ENCODE measurements at regions not wholly inside any gene's neighbourhood (a gene's known extent, or its start where the extent isn't known, plus 50 kb on each side); places are given as distances from the start of the nearest gene placed in this dataset.

GRCh38 chr18:7360606-7361170 lies 129.8 kb downstream of the LRRC30 start:
- Histone ChIP-seq H3K4ac (ENCODE audit: low read depth, low read length) (no peak overlapping the region), H2AFZ (ENCODE audit: insufficient read depth, low read length, poor library complexity) (no peak overlapping the region), H3K36me3 (ENCODE audit: control insufficient read depth in 1 of 2, insufficient read depth in 2 of 2, low read length in 2 of 2) (no peaks in the 10 kb centered on the region), H4K91ac (ENCODE audit: low read depth, low read length) (no peak overlapping the region), H4K8ac (ENCODE audit: low read depth, low read length) (no peak overlapping the region), H3K14ac (ENCODE audit: low read length) (no peak overlapping the region), H3K4me2 (ENCODE audit: low read length) (no peak overlapping the region), H3K27me3 (ENCODE audit: insufficient read depth, low read length) (no peaks in the 10 kb centered on the region), H4K12ac (ENCODE audit: low read depth, low read length) (no peak overlapping the region), H3K79me2 (ENCODE audit: control insufficient read depth, insufficient read depth, low read length, poor library complexity) (no peaks in the 10 kb centered on the region), H3K4me3 (ENCODE audit: low read depth, low read length) (no peak overlapping the region), H2BK120ac (ENCODE audit: insufficient read depth, low read length, poor library complexity) (no peak overlapping the region), H2BK5ac (ENCODE audit: low read depth, low read length, poor library complexity) (no peak overlapping the region), H3K9me3 (ENCODE audit: insufficient read depth, low read depth, low read length) (peaks cover 5% of the 10 kb centered on the region), H3K79me1 (ENCODE audit: low read length) (no peaks in the 10 kb centered on the region), H2AK5ac (ENCODE audit: low read length) (no peak overlapping the region), H3K23ac (ENCODE audit: low read length) (no peak overlapping the region), H3K27ac (ENCODE audit: low read depth, low read length) (no peak overlapping the region), H2BK12ac (ENCODE audit: low read length) (no peak overlapping the region), H3K18ac (ENCODE audit: low read length) (no peak overlapping the region), H3K4me1 (ENCODE audit: control insufficient read depth in 1 of 2, insufficient read depth in 2 of 2, low read length in 2 of 2) (no peaks in the 10 kb centered on the region), H3K9ac (ENCODE audit: low read length) (no peak overlapping the region)
- no peak for DNase-seq
- WGBS (ENCODE audit: extremely low coverage, insufficient coverage, insufficient read length), result no CpG with 5 or more reads among the region's 23 CpGs

GRCh38 chr18:7363338-7363737 lies 132.4 kb downstream of the LRRC30 start:
- Histone ChIP-seq H3K9ac (ENCODE audit: low read length) (no peak overlapping the region), H2AFZ (ENCODE audit: insufficient read depth, low read length, poor library complexity) (no peak overlapping the region), H2BK5ac (ENCODE audit: low read depth, low read length, poor library complexity) (no peak overlapping the region), H2BK12ac (ENCODE audit: low read length) (no peak overlapping the region), H3K79me1 (ENCODE audit: low read length) (no peaks in the 10 kb centered on the region), H2BK120ac (ENCODE audit: insufficient read depth, low read length, poor library complexity) (no peak overlapping the region), H3K23ac (ENCODE audit: low read length) (no peak overlapping the region), H3K4me2 (ENCODE audit: low read length) (no peak overlapping the region), H3K9me3 (ENCODE audit: insufficient read depth, low read depth, low read length) (peaks cover 5% of the 10 kb centered on the region), H4K8ac (ENCODE audit: low read depth, low read length) (no peak overlapping the region), H3K4me3 (ENCODE audit: low read depth, low read length) (no peak overlapping the region), H3K14ac (ENCODE audit: low read length) (no peak overlapping the region), H4K91ac (ENCODE audit: low read depth, low read length) (no peak overlapping the region), H3K36me3 (ENCODE audit: control insufficient read depth in 1 of 2, insufficient read depth in 2 of 2, low read length in 2 of 2) (no peaks in the 10 kb centered on the region), H3K4ac (ENCODE audit: low read depth, low read length) (no peak overlapping the region), H2AK5ac (ENCODE audit: low read length) (no peak overlapping the region), H3K27ac (ENCODE audit: low read depth, low read length) (no peak overlapping the region), H3K27me3 (ENCODE audit: insufficient read depth, low read length) (no peaks in the 10 kb centered on the region), H3K18ac (ENCODE audit: low read length) (no peak overlapping the region), H3K79me2 (ENCODE audit: control insufficient read depth, insufficient read depth, low read length, poor library complexity) (no peaks in the 10 kb centered on the region), H4K12ac (ENCODE audit: low read depth, low read length) (no peak overlapping the region), H3K4me1 (ENCODE audit: control insufficient read depth in 1 of 2, insufficient read depth in 2 of 2, low read length in 2 of 2) (no peaks in the 10 kb centered on the region)
- DNase-seq, result no peak
- WGBS (ENCODE audit: extremely low coverage, insufficient coverage, insufficient read length), result no CpG with 5 or more reads among the region's 5 CpGs

GRCh38 chr18:7366597-7366996 lies 135.7 kb downstream of the LRRC30 start:
- Histone ChIP-seq H2BK12ac (ENCODE audit: low read length) (no peak overlapping the region), H3K9ac (ENCODE audit: low read length) (no peak overlapping the region), H3K4ac (ENCODE audit: low read depth, low read length) (no peak overlapping the region), H3K23ac (ENCODE audit: low read length) (no peak overlapping the region), H3K4me3 (ENCODE audit: low read depth, low read length) (no peak overlapping the region), H4K8ac (ENCODE audit: low read depth, low read length) (no peak overlapping the region), H3K14ac (ENCODE audit: low read length) (no peak overlapping the region), H3K27me3 (ENCODE audit: insufficient read depth, low read length) (no peaks in the 10 kb centered on the region), H3K79me2 (ENCODE audit: control insufficient read depth, insufficient read depth, low read length, poor library complexity) (no peaks in the 10 kb centered on the region), H3K18ac (ENCODE audit: low read length) (no peak overlapping the region), H3K27ac (ENCODE audit: low read depth, low read length) (no peak overlapping the region), H4K91ac (ENCODE audit: low read depth, low read length) (no peak overlapping the region), H2AFZ (ENCODE audit: insufficient read depth, low read length, poor library complexity) (no peak overlapping the region), H2BK5ac (ENCODE audit: low read depth, low read length, poor library complexity) (no peak overlapping the region), H3K79me1 (ENCODE audit: low read length) (no peaks in the 10 kb centered on the region), H3K36me3 (ENCODE audit: control insufficient read depth in 1 of 2, insufficient read depth in 2 of 2, low read length in 2 of 2) (no peaks in the 10 kb centered on the region), H4K12ac (ENCODE audit: low read depth, low read length) (no peak overlapping the region), H2BK120ac (ENCODE audit: insufficient read depth, low read length, poor library complexity) (no peak overlapping the region), H3K9me3 (ENCODE audit: insufficient read depth, low read depth, low read length) (peaks cover 3% of the 10 kb centered on the region), H2AK5ac (ENCODE audit: low read length) (no peak overlapping the region), H3K4me1 (ENCODE audit: control insufficient read depth in 1 of 2, insufficient read depth in 2 of 2, low read length in 2 of 2) (no peaks in the 10 kb centered on the region), H3K4me2 (ENCODE audit: low read length) (no peak overlapping the region)
- WGBS (ENCODE audit: extremely low coverage, insufficient coverage, insufficient read length), result no CpG with 5 or more reads among the region's 7 CpGs
- no peak for DNase-seq

- no peaks in the 10 kb centered on the region for H3K79me1 ChIP-seq (ENCODE audit: low read length)
- no peak overlapping the region for H3K9ac ChIP-seq (ENCODE audit: low read length)
- no peak overlapping the region for H2BK12ac ChIP-seq (ENCODE audit: low read length)
- H3K79me2 ChIP-seq (ENCODE audit: control insufficient read depth, insufficient read depth, low read length, poor library complexity), result no peaks in the 10 kb centered on the region
- no peak overlapping the region for H3K14ac ChIP-seq (ENCODE audit: low read length)
- H4K12ac ChIP-seq (ENCODE audit: low read depth, low read length), result no peak overlapping the region
- H3K27me3 ChIP-seq (ENCODE audit: insufficient read depth, low read length), result no peaks in the 10 kb centered on the region
- no peak overlapping the region for H3K4me3 ChIP-seq (ENCODE audit: low read depth, low read length)
- no peak overlapping the region for H3K4me2 ChIP-seq (ENCODE audit: low read length)
- peak in 1 of 2 donors; percentile 9 for DNase-seq
- no peak overlapping the region for H2AK5ac ChIP-seq (ENCODE audit: low read length)
- no CpG with 5 or more reads among the region's 7 CpGs for WGBS (ENCODE audit: extremely low coverage, insufficient coverage, insufficient read length)
- no peak overlapping the region for H2BK5ac ChIP-seq (ENCODE audit: low read depth, low read length, poor library complexity)
- no peaks in the 10 kb centered on the region for H3K4me1 ChIP-seq (ENCODE audit: control insufficient read depth in 1 of 2, insufficient read depth in 2 of 2, low read length in 2 of 2)
- no peaks in the 10 kb centered on the region for H3K36me3 ChIP-seq (ENCODE audit: control insufficient read depth in 1 of 2, insufficient read depth in 2 of 2, low read length in 2 of 2)
- no peak overlapping the region for H3K18ac ChIP-seq (ENCODE audit: low read length)
- H2BK120ac ChIP-seq (ENCODE audit: insufficient read depth, low read length, poor library complexity), result no peak overlapping the region
- H3K27ac ChIP-seq (ENCODE audit: low read depth, low read length), result no peak overlapping the region
- no peak overlapping the region for H2AFZ ChIP-seq (ENCODE audit: insufficient read depth, low read length, poor library complexity)
- H4K91ac ChIP-seq (ENCODE audit: low read depth, low read length), result no peak overlapping the region
- no peak overlapping the region for H4K8ac ChIP-seq (ENCODE audit: low read depth, low read length)
- no peak overlapping the region for H3K23ac ChIP-seq (ENCODE audit: low read length)
- H3K4ac ChIP-seq (ENCODE audit: low read depth, low read length), result no peak overlapping the region
- peaks cover 3% of the 10 kb centered on the region for H3K9me3 ChIP-seq (ENCODE audit: insufficient read depth, low read depth, low read length)
These were observed 136.4 kb downstream of the LRRC30 start for GRCh38 chr18:7367336-7367735.
